Hippocampal formation (tissue), 2 donors: ENCODE measurements at regions not wholly inside any gene's neighbourhood (a gene's known extent, or its start where the extent isn't known, plus 50 kb on each side); places are given as distances from the start of the nearest gene placed in this dataset.

Source experiments
- DNase-seq, 2 donors: peaks; one replicate each; lab custom pipeline; 2025; lab: John Stamatoyannopoulos, UW

- no peak for DNase-seq
These were observed 238.4 kb upstream of the PRR20A start for GRCh38 chr13:56902276-56902675.

- no peak for DNase-seq
These were observed 236.9 kb upstream of the PRR20A start for GRCh38 chr13:56903710-56904282.

- no peak for DNase-seq
These were observed 233.8 kb upstream of the PRR20A start for GRCh38 chr13:56906909-56907308.

GRCh38 chr13:56907766-56908165 is 233.0 kb upstream of the PRR20A start:
- no peak for DNase-seq

- DNase-seq: no peak
These were observed 230.7 kb upstream of the PRR20A start for GRCh38 chr13:56909896-56910600.

GRCh38 chr13:56917966-56918365 is 222.8 kb upstream of the PRR20A start:
- no peak for DNase-seq

- no peak for DNase-seq
These were observed 217.0 kb upstream of the PRR20A start for GRCh38 chr13:56923626-56924140.

GRCh38 chr13:56924401-56924800 is 216.3 kb upstream of the PRR20A start:
- DNase-seq: no peak

GRCh38 chr13:56932104-56932503 is 208.6 kb upstream of the PRR20A start:
- DNase-seq: no peak

- DNase-seq: no peak
These were observed 186.8 kb upstream of the PRR20A start for GRCh38 chr13:56953965-56954364.

GRCh38 chr13:56975647-56976046 is 165.1 kb upstream of the PRR20A start:
- no peak for DNase-seq

GRCh38 chr13:56980856-56981255 is 159.9 kb upstream of the PRR20A start:
- no peak for DNase-seq

- DNase-seq: no peak
These were observed 154.6 kb upstream of the PRR20A start for GRCh38 chr13:56986121-56986520.

GRCh38 chr13:56988543-56988942 is 152.2 kb upstream of the PRR20A start:
- no peak for DNase-seq

GRCh38 chr13:57003682-57004081 is 137.0 kb upstream of the PRR20A start:
- no peak for DNase-seq

- no peak for DNase-seq
These were observed 123.4 kb upstream of the PRR20A start for GRCh38 chr13:57017357-57017756.

- DNase-seq: no peak
These were observed 121.8 kb upstream of the PRR20A start for GRCh38 chr13:57018915-57019314.

- no peak for DNase-seq
These were observed 110.0 kb upstream of the PRR20A start for GRCh38 chr13:57030671-57031070.

GRCh38 chr13:57036290-57036689 is 104.4 kb upstream of the PRR20A start:
- no peak for DNase-seq

- DNase-seq: no peak
These were observed 95.8 kb upstream of the PRR20A start for GRCh38 chr13:57044910-57045309.

- no peak for DNase-seq
These were observed 94.7 kb upstream of the PRR20A start for GRCh38 chr13:57045826-57046546.

- no peak for DNase-seq
These were observed 84.0 kb upstream of the PRR20A start for GRCh38 chr13:57056601-57057180.

GRCh38 chr13:57063007-57063406 is 77.7 kb upstream of the PRR20A start:
- DNase-seq: no peak
